Upper lobe of right lung (tissue), 1 donor: ENCODE measurements at regions not wholly inside any gene's neighbourhood (a gene's known extent, or its start where the extent isn't known, plus 50 kb on each side); places are given as distances from the start of the nearest gene placed in this dataset.

Experiments
- ATAC-seq: fragments of 200-7000 bp; cut with Tn5 transposase; one replicate; pipeline ENCODE4 v1.9.1; 2020; ENCODE audit warnings: mild to moderate bottlenecking, moderate library complexity
- DNase-seq: peaks from one replicate; pipeline ENCODE4 v3.0.0-alpha.2; 2020
- H3K27ac ChIP-seq: fragments of 200-600 bp; one replicate; pipeline ENCODE4 v1.8.0; 2022
- H3K27me3 ChIP-seq: fragments of 200-600 bp; one replicate; pipeline ENCODE4 v1.8.0; 2022; ENCODE audit warnings: mild to moderate bottlenecking
- H3K36me3 ChIP-seq: fragments of 200-600 bp; one replicate; pipeline ENCODE4 v1.8.0; 2022
- H3K4me1 ChIP-seq: fragments of 200-600 bp; one replicate; pipeline ENCODE4 v1.8.0; 2022
- H3K4me3 ChIP-seq: fragments of 200-600 bp; one replicate; pipeline ENCODE4 v1.8.0; 2022; ENCODE audit warnings: mild to moderate bottlenecking
- H3K9me3 ChIP-seq: fragments of 200-600 bp; one replicate; pipeline ENCODE4 v1.8.0; 2022
- intact Hi-C: fragments of 100-400 bp; cut with DNase I; formaldehyde crosslinking; loops from one replicate; pipeline ENCODE4 v1.11.0; 2022
- TF ChIP-seq, protein P1 (sequence below): fragments of 200-600 bp; IDR thresholded peaks from one replicate; pipeline ENCODE4 v1.8.0; 2022; ENCODE audit warnings: antibody characterized with exemption
- donor health status: DM: no; HTN: yes; CAD: no; lungs with severe emphysema.

DNA sequence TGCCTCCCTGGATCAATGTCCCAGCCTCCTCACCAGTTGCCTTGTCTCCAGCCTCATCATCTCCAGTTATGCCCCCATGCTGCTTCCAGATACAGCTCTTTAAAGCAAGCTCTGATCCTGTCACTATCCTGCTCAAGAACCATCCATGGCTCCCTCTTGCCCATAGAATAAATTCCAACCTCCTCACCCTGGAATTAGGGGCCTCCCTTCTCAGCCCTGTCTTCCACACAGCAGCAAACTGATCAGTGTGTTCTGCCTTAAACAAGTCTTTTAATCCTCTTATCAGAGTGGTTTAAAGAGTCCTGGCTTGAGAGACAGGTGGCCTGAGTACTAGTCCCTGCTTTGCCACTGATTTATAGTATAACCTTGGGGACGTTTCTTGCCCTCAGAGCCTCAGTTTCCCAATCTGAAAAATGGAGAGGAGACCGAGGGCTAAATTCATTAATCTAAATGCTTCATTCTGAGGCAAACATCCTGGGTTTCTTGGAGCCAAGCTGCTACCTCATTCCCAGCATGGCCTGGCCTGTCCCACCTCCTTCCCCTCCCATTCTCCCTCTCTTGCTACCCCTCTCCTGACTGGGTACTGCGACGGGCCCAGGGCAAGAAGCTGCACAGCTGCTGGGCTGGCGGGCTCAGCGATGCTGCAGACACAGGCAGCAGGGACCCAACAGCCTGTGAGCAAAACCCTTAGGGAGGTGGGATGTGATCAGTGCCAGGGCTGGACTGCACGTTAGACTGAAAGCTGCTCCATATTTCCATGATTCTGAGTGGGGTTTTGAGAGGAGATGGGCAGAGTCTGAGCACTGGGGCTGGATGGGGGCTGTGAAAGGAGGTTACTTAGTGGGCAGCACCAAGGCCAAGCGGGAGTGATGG, 221.4 kb downstream of the PTPRU start:
- intact Hi-C loops = no loop called here
- no peak overlapping the region for H3K4me3 ChIP-seq
- H3K36me3 ChIP-seq = no peaks in the 10 kb centered on the region
- H3K27me3 ChIP-seq = peaks cover 1% of the 10 kb centered on the region
- DNase-seq (no peak), ATAC-seq (no peak)
- TF ChIP-seq, protein P1, sequence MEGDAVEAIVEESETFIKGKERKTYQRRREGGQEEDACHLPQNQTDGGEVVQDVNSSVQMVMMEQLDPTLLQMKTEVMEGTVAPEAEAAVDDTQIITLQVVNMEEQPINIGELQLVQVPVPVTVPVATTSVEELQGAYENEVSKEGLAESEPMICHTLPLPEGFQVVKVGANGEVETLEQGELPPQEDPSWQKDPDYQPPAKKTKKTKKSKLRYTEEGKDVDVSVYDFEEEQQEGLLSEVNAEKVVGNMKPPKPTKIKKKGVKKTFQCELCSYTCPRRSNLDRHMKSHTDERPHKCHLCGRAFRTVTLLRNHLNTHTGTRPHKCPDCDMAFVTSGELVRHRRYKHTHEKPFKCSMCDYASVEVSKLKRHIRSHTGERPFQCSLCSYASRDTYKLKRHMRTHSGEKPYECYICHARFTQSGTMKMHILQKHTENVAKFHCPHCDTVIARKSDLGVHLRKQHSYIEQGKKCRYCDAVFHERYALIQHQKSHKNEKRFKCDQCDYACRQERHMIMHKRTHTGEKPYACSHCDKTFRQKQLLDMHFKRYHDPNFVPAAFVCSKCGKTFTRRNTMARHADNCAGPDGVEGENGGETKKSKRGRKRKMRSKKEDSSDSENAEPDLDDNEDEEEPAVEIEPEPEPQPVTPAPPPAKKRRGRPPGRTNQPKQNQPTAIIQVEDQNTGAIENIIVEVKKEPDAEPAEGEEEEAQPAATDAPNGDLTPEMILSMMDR = no peak
- no peak overlapping the region for H3K27ac ChIP-seq
- H3K9me3 ChIP-seq = no peaks in the 10 kb centered on the region
- H3K4me1 ChIP-seq = no peaks in the 10 kb centered on the region

GRCh38 chr1:29456685-29457435, 220.5 kb downstream of the PTPRU start:
- DNase-seq = no peak

DNA sequence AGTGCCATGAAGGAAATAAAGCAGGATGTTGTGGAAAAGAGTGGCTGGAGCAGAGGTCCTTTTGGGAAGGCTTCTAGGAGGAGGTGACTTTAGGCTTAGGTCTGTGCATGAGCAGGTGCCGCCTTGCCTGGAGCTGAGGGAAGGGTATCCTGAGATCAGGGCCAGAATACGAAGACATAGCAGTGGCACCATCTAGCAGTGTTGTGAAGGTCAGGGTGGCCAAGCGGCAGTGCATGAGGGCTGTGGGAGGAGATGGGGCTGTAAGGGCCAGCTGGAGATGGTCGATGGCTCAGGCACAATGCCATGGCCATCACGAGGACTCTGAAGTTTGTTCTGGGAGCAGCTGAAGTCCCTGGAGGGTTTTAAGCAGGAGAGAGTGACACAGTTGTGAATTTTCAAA, 219.5 kb downstream of the PTPRU start:
- H3K9me3 ChIP-seq = no peaks in the 10 kb centered on the region
- peaks cover 4% of the 10 kb centered on the region for H3K27me3 ChIP-seq
- DNase-seq (no peak), ATAC-seq (no peak)
- TF ChIP-seq, protein P1 = no peak
- H3K4me1 ChIP-seq = no peaks in the 10 kb centered on the region
- H3K27ac ChIP-seq = no peak overlapping the region
- H3K36me3 ChIP-seq = no peaks in the 10 kb centered on the region
- intact Hi-C loops = no loop called here
- no peak overlapping the region for H3K4me3 ChIP-seq

More at GRCh38 chr1:29456685-29457435, 220.5 kb downstream of the PTPRU start:
- H3K4me1 ChIP-seq = no peaks in the 10 kb centered on the region
- TF ChIP-seq, protein P1 = no peak
- ATAC-seq = no peak
- intact Hi-C loops = no loop called here
- H3K9me3 ChIP-seq = no peaks in the 10 kb centered on the region
- H3K27ac ChIP-seq = no peak overlapping the region
- peaks cover 4% of the 10 kb centered on the region for H3K27me3 ChIP-seq
- H3K4me3 ChIP-seq = no peak overlapping the region
- no peaks in the 10 kb centered on the region for H3K36me3 ChIP-seq

DNA sequence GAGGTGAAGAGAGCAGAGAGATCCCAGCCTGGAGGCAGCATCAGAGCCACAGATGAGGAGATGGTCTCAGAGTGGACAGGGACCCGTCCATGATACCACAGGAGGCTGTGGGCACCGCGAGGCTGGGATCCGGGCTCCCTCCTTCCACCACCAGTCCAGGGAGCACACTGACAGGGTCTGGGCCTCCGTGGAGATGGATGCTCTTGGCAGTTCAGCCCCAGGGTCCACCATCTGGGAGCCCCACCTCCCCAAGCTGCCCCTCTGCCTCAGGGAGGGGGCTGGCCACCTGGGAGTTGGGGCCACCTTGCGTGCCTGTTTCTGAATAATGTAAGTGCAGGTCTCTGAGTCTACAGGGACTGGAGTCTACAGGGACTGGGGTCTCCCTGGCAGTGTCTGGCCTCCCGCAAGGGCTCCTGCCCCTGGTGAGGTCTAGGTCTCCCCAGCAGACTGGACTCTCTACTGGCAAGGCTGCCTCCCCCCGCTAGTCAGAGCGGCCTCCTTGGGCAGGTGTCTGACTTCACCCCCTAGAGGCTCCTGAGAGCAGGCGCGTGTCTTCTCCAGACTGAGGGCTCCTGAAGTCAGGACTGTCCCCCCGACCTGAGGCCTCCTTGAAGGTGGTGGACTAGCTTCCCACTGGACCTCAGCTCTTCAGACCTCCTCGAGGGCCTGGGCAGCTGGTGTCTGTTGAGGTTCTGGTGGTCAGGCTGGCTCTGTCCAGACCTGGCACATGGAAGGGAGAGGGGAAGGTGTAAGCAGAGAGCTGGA, 218.5 kb downstream of the PTPRU start:
- TF ChIP-seq, protein P1 = no peak
- no peaks in the 10 kb centered on the region for H3K9me3 ChIP-seq
- no peak overlapping the region for H3K27ac ChIP-seq
- DNase-seq (no peak), ATAC-seq (no peak)
- peaks cover 4% of the 10 kb centered on the region for H3K27me3 ChIP-seq
- no peak overlapping the region for H3K4me3 ChIP-seq
- intact Hi-C loops = no loop called here
- H3K36me3 ChIP-seq = no peaks in the 10 kb centered on the region
- H3K4me1 ChIP-seq = no peaks in the 10 kb centered on the region

DNA sequence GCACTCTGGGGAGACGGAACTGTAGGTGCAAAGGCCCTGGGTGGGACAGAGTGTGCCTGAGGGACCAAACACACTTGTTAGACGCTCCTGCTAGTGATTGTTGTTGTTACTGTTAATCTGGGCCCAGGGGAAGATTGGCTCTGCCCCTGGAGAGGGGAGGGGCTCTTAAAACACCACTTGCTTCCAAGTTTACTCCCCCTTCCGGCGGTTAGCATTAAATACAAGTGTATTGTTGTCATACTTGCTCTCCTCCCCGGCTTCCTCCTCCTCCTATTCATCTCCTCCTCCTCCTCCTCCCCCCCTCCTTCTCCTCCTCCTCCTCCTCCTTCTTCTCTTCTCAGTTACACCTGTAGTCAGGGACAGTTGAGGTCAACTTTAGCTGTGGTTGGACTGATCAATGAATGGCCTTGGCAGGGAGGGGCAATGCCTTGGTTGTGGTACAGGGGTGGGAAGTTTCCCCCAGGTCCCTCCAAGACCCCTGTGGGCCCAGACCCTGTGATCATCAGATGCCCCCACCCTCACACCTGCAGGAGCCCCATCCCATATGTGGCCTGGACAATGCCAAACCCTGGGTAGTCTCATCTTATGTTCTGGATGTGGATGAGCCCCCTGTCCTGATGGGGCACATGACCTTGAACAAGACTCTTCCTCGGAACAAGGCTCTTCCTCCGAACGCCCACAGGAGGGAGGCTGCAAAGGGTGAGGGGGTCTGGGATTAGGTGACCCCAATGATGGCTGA, 217.3 kb downstream of the PTPRU start:
- Histone ChIP-seq H3K27ac (no peak overlapping the region), H3K36me3 (no peaks in the 10 kb centered on the region), H3K27me3 (peaks cover 4% of the 10 kb centered on the region), H3K9me3 (no peaks in the 10 kb centered on the region), H3K4me1 (no peaks in the 10 kb centered on the region), H3K4me3 (no peak overlapping the region)
- TF ChIP-seq, protein P1 = peak; percentile 16
- DNase-seq (no peak), ATAC-seq (peak; percentile 54)
- intact Hi-C loops = no loop called here
